GM06990 (cell line): ENCODE measurements at regions not wholly inside any gene's neighbourhood (a gene's known extent, or its start where the extent isn't known, plus 50 kb on each side); places are given as distances from the start of the nearest gene placed in this dataset.

Experiments used
- DNase-seq: peaks from one replicate; pipeline ENCODE4 v3.0.0-alpha.2; 2011; ENCODE audit not compliant: insufficient read length; ENCODE audit errors: extremely low read depth
- H3K27me3 ChIP-seq: replicated peaks from 2 replicates; pipeline ENCODE4 v1.6.0; 2011; ENCODE audit warnings: low read length; ENCODE audit not compliant: control insufficient read depth, insufficient read depth
- H3K36me3 ChIP-seq: 2 replicates; pipeline ENCODE4 v1.5.1; 2011; ENCODE audit warnings: low read length; ENCODE audit not compliant: control insufficient read depth, insufficient read depth
- H3K4me3 ChIP-seq: replicated peaks from 2 replicates; pipeline ENCODE4 v1.5.1; 2011; ENCODE audit warnings: low read depth, mild to moderate bottlenecking, control low read depth, low read length
- TF ChIP-seq, protein P1 (sequence below): IDR thresholded peaks from 2 replicates; pipeline ENCODE4 v1.5.1; 2011; ENCODE audit warnings: low read length, control low read depth, mild to moderate bottlenecking, inconsistent platforms; ENCODE audit not compliant: insufficient read depth, poor library complexity, severe bottlenecking

DNA sequence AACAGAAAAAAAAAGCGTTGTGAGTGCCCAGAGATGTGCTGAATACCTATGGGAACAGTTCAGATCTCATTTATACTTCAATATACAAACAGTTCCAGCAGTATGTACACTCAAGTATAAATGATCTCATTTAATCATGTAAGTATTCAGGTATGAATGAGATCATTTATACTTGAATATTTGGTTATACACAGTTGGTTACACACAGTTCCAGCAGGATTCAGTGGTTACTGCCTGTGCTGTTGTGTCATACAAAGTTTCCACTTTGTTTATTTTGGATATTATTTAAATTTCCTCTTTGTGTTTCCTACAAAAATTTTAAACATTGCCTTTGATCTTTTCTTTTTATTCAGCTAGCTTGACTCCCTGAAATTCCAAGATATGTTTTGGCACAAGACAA is 293.5 kb upstream of the SLC39A10 start:
- Histone ChIP-seq H3K27me3 (no peaks in the 10 kb centered on the region), H3K36me3 (no peaks in the 10 kb centered on the region), H3K4me3 (no peak overlapping the region)
- TF ChIP-seq, protein P1, sequence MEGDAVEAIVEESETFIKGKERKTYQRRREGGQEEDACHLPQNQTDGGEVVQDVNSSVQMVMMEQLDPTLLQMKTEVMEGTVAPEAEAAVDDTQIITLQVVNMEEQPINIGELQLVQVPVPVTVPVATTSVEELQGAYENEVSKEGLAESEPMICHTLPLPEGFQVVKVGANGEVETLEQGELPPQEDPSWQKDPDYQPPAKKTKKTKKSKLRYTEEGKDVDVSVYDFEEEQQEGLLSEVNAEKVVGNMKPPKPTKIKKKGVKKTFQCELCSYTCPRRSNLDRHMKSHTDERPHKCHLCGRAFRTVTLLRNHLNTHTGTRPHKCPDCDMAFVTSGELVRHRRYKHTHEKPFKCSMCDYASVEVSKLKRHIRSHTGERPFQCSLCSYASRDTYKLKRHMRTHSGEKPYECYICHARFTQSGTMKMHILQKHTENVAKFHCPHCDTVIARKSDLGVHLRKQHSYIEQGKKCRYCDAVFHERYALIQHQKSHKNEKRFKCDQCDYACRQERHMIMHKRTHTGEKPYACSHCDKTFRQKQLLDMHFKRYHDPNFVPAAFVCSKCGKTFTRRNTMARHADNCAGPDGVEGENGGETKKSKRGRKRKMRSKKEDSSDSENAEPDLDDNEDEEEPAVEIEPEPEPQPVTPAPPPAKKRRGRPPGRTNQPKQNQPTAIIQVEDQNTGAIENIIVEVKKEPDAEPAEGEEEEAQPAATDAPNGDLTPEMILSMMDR: no peak
- DNase-seq: no peak

DNA sequence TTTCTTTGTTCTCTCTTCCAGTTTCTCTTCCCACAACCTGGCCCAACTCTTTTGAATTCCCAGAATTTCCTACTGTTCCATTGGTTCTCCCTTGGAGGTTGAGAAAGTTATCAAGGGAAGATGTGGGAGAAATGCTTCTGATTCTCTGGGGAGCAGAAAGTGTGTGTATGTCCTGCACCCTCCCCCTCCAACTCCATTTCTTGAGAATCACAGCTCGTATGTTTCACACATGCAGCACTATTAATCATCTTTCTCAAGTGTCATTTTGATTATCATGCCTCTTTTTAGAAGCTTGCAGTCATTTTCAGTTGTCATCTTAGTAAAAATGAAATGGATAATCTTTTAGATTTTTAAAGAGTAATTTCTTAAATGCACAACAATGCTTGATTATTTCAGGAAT is 296.8 kb upstream of the SLC39A10 start:
- TF ChIP-seq, protein P1: no peak
- H3K4me3 ChIP-seq: no peak overlapping the region
- no peak for DNase-seq
- H3K36me3 ChIP-seq: no peaks in the 10 kb centered on the region
- no peaks in the 10 kb centered on the region for H3K27me3 ChIP-seq

DNA sequence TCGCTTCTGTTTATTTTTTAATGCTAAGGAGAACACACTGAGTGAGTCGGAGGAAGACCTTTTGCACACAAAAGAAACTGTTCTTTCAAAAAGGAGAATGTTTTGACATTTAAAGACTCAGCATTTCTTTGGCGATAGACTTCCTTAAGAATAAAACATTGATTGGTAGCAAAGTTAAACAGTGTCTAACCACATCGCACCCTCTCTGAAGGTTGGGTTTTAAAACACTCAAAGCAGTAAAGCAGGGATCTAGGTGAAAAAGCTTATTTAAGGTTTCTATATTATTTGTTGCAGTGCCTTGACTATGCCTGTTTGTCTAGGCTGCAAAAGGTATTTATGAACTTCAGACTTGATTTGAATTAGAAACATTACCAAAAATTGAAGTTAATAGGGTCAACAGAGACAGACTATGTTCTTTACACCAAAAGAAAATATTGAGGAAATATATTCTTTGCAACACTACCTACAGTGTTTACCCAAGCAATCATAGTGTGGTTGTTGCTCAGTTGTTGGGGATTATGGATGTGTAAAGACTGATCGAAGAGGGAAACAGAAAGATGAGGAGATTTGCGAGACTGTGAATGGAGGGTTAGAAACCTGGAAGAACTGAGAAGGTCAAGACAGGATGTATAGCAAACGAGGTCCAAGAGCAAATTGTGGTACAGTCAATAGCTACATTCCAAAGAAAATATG is 297.8 kb upstream of the SLC39A10 start:
- Histone ChIP-seq H3K36me3 (no peaks in the 10 kb centered on the region), H3K27me3 (no peaks in the 10 kb centered on the region), H3K4me3 (no peak overlapping the region)
- no peak for DNase-seq
- TF ChIP-seq, protein P1: no peak

DNA sequence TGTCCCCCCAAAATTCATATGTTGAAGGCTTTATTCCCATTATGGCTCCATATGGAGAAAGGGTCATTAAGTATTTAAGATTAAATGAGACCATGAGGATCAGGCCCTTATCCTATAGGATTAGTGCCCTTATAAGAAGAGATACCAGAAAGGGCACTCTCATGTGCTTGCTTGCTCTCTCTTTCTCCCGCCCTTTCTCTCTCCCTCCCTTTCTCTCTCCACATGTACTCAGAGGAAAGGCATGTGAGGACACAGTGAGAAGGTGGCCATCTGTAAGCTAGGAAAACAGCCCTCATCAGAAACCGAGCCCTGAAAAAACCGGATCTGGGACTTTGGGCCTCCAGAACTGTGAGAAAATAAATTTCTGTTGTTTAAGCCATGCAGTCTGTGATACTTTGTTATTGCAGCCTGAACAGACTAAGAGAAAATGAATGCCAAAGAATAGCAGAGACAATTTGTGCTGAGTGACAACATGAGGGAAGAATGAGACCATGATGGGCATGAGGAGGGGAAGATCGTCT is 300.0 kb upstream of the SLC39A10 start:
- TF ChIP-seq, protein P1: no peak

DNA sequence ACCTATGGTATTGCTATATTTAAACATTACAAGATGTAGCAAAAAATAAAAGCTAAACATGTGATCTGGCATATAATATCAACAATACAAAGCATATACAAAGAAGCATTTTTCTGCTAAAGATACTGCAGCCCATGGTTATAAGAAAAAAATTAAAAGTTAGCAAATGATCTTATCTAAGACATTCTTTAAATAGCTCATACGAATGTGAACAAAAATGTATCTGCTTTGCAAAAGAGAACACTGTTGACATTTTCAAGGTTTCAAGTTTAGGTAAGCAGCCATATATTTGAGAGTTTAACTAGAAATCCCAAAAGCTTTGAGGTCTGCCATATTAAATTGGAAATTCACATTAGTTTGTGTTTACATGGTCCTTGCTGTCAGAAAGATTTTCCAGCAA is 301.0 kb upstream of the SLC39A10 start:
- no peak for DNase-seq
- Histone ChIP-seq H3K4me3 (no peak overlapping the region), H3K36me3 (no peaks in the 10 kb centered on the region), H3K27me3 (no peaks in the 10 kb centered on the region)
- TF ChIP-seq, protein P1: no peak

More for the DNA sequence above, 300.0 kb upstream of the SLC39A10 start:
- Histone ChIP-seq H3K27me3 (no peaks in the 10 kb centered on the region), H3K36me3 (no peaks in the 10 kb centered on the region), H3K4me3 (no peak overlapping the region)
- DNase-seq: no peak
